ENCODE measurements at regions not wholly inside any gene's neighbourhood (a gene's known extent, or its start where the extent isn't known, plus 50 kb on each side); places are given as distances from the start of the nearest gene placed in this dataset.

GRCh38 chr1:221892301-221892830, 150.5 kb upstream of the DUSP10 start:
- no peak overlapping the region for H3K27ac ChIP-seq (ENCODE audit: low read length)
- TF ChIP-seq TAF1 (IDR thresholded peaks at IDR 0.05; ENCODE audit: low read depth), result no peak
- no peak for TF ChIP-seq POLR2AphosphoS5 (IDR thresholded peaks at IDR 0.05)
- TF ChIP-seq EP300 (conservative IDR thresholded peaks at IDR 0.05; ENCODE audit: poor library complexity, severe bottlenecking), result no peak
- no peak for TF ChIP-seq EZH2 (IDR thresholded peaks at IDR 0.05; ENCODE audit: borderline replicate concordance, insufficient read depth, low read length, poor library complexity, severe bottlenecking)
- TF ChIP-seq MXI1 (conservative IDR thresholded peaks at IDR 0.05; ENCODE audit: poor library complexity, severe bottlenecking), result no peak
- TF ChIP-seq REST (IDR thresholded peaks at IDR 0.05; ENCODE audit: borderline replicate concordance), result no peak
- no peak for TF ChIP-seq CTCF (IDR thresholded peaks at IDR 0.05; ENCODE audit: poor library complexity, severe bottlenecking)
- TF ChIP-seq RAD21 (conservative IDR thresholded peaks at IDR 0.05), result no peak
- no peak for TF ChIP-seq SMC3 (conservative IDR thresholded peaks at IDR 0.05; ENCODE audit: poor library complexity)
- H2AFZ ChIP-seq (ENCODE audit: low read depth, low read length), result no peak overlapping the region
- H3K9me3 ChIP-seq (ENCODE audit: low read length), result no peaks in the 10 kb centered on the region
- H3K4me3 ChIP-seq (ENCODE audit: low read length), result no peak overlapping the region
- no peaks in the 10 kb centered on the region for H3K27me3 ChIP-seq (ENCODE audit: insufficient read depth, low read depth, low read length)
- no peaks in the 10 kb centered on the region for H3K36me3 ChIP-seq (ENCODE audit: insufficient read depth, low read length)
- no peak overlapping the region for H3K9ac ChIP-seq (ENCODE audit: low read length)
- H3F3A ChIP-seq (ENCODE audit: insufficient read depth, low read length, poor library complexity, severe bottlenecking), result no peaks in the 10 kb centered on the region
- no peaks in the 10 kb centered on the region for H4K20me1 ChIP-seq (ENCODE audit: insufficient read depth)
- H3K4me2 ChIP-seq (ENCODE audit: low read length), result no peak overlapping the region
- no peaks in the 10 kb centered on the region for H3K79me2 ChIP-seq (replicated peaks; ENCODE audit: insufficient read depth, low read length)
- no peaks in the 10 kb centered on the region for H3K9me2 ChIP-seq (ENCODE audit: insufficient read depth, low read length)

- Histone ChIP-seq H3K27ac (ENCODE audit: low read length) (no peak overlapping the region), H3F3A (ENCODE audit: insufficient read depth, low read length, poor library complexity, severe bottlenecking) (no peaks in the 10 kb centered on the region), H3K9me2 (ENCODE audit: insufficient read depth, low read length) (no peaks in the 10 kb centered on the region), H3K9ac (ENCODE audit: low read length) (no peak overlapping the region), H3K4me3 (ENCODE audit: low read length) (no peak overlapping the region), H4K20me1 (ENCODE audit: insufficient read depth) (no peaks in the 10 kb centered on the region), H3K27me3 (ENCODE audit: insufficient read depth, low read depth, low read length) (no peaks in the 10 kb centered on the region), H2AFZ (ENCODE audit: low read depth, low read length) (no peak overlapping the region), H3K9me3 (ENCODE audit: low read length) (no peaks in the 10 kb centered on the region), H3K36me3 (ENCODE audit: insufficient read depth, low read length) (no peaks in the 10 kb centered on the region), H3K4me2 (ENCODE audit: low read length) (no peak overlapping the region), H3K79me2 (replicated peaks; ENCODE audit: insufficient read depth, low read length) (no peaks in the 10 kb centered on the region)
- TF ChIP-seq POLR2AphosphoS5 (IDR thresholded peaks at IDR 0.05), result no peak
- no peak for TF ChIP-seq RAD21 (conservative IDR thresholded peaks at IDR 0.05)
- no peak for TF ChIP-seq EZH2 (IDR thresholded peaks at IDR 0.05; ENCODE audit: borderline replicate concordance, insufficient read depth, low read length, poor library complexity, severe bottlenecking)
- no peak for TF ChIP-seq EP300 (conservative IDR thresholded peaks at IDR 0.05; ENCODE audit: poor library complexity, severe bottlenecking)
- TF ChIP-seq TAF1 (IDR thresholded peaks at IDR 0.05; ENCODE audit: low read depth), result no peak
- TF ChIP-seq SMC3 (conservative IDR thresholded peaks at IDR 0.05; ENCODE audit: poor library complexity), result no peak
- TF ChIP-seq CTCF (IDR thresholded peaks at IDR 0.05; ENCODE audit: poor library complexity, severe bottlenecking), result no peak
- TF ChIP-seq MXI1 (conservative IDR thresholded peaks at IDR 0.05; ENCODE audit: poor library complexity, severe bottlenecking), result no peak
- TF ChIP-seq REST (IDR thresholded peaks at IDR 0.05; ENCODE audit: borderline replicate concordance), result no peak
Observed at GRCh38 chr1:221891708-221892107, 149.8 kb upstream of the DUSP10 start.

Data from neural cell (in vitro differentiated cells).